Psoas muscle (tissue), 7 donors: ENCODE measurements at regions not wholly inside any gene's neighbourhood (a gene's known extent, or its start where the extent isn't known, plus 50 kb on each side); places are given as distances from the start of the nearest gene placed in this dataset.

Source experiments
- ATAC-seq, 4 donors: fragments of 200-7000 bp; cut with Tn5 transposase; one replicate each; pipeline ENCODE4 v1.9.1; 2020; ENCODE audit warnings: moderate library complexity in 3 of 4, mild to moderate bottlenecking in 2 of 4
- DNase-seq, 2 donors: peaks; one replicate each; pipeline ENCODE4 v3.0.0-alpha.2; 2020
- H3K27ac ChIP-seq: fragments of 200-600 bp; one replicate; pipeline ENCODE4 v1.8.0; 2022
- H3K27me3 ChIP-seq, 3 donors: fragments of 200-600 bp in 1 of 3; one replicate each; pipeline versions ENCODE4 v1.6.1 to v1.8.0; 2013 to 2022; ENCODE audit warnings: low read length in 2 of 3, mild to moderate bottlenecking in 2 of 3, moderate library complexity in 1 of 3; ENCODE audit not compliant: insufficient read depth in 3 of 3
- H3K36me3 ChIP-seq, 2 donors: fragments of 200-600 bp in 1 of 2; one replicate each; pipeline versions ENCODE4 v1.6.1 to v1.8.0; 2013 to 2022; ENCODE audit warnings: low read depth in 1 of 2, mild to moderate bottlenecking in 1 of 2, moderate library complexity in 1 of 2; ENCODE audit not compliant: insufficient read depth in 1 of 2
- H3K4me1 ChIP-seq: fragments of 200-600 bp; one replicate; pipeline ENCODE4 v1.8.0; 2022
- H3K4me3 ChIP-seq: fragments of 200-600 bp; one replicate; pipeline ENCODE4 v1.8.0; 2022; ENCODE audit warnings: mild to moderate bottlenecking
- H3K9me3 ChIP-seq: fragments of 200-600 bp; one replicate; pipeline ENCODE4 v1.8.0; 2022
- WGBS, 3 donors: extraction: QIAGEN DNeasy Blood & Tissue Kit; methylation state at CpG; one replicate each; pipeline versions ENCODE4 v1.1.6 to v1.1.7; 2013; 5-methylcytosine and 5-hydroxymethylcytosine counted together
- intact Hi-C, 2 donors: fragments of 100-400 bp; cut with DNase I; formaldehyde crosslinking; loops; one replicate each; pipeline versions ENCODE4 v1.11.0 to v1.14.2; 2022
- TF ChIP-seq, protein P1 (sequence below): fragments of 200-600 bp; IDR thresholded peaks from one replicate; pipeline ENCODE4 v1.8.0; 2022; ENCODE audit warnings: antibody characterized with exemption
- donor health status: healthy with polysubstance abuse.
- donor health status: DM: no; HTN: no; CAD: no; lungs with moderate emphysema.
- donor health status: Bipolar disorder and iron deficiency.
- donor health status: healthy.
- donor health status: DM: yes; HTN: yes; CAD: no.
- donor health status: DM: no; HTN: no; CAD: no.
- donor health status: DM: yes; HTN: yes; CAD: no.

DNA sequence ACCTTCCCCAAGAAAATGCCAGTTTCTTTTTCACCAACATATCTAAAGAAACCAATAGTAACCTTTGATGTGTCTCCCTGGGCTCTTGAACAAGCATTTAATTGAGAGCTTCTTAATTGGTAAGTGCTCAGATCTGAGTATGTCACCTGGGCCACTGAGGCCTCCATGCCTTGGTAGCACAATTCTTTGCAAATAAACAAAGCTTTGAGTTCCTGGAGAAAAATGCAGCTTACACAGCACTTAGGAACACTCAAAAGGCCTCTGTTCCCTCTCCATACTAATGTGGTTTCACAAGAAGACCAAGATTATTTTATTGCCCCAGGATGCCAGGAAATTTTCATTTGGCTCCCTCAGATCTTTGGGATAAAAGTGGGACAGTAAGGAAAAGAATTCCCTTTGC lies 217.6 kb upstream of the CEP162 start:
- intact Hi-C loops: no loop called here
- H3K36me3 ChIP-seq: no peaks in the 10 kb centered on the region
- TF ChIP-seq, protein P1, sequence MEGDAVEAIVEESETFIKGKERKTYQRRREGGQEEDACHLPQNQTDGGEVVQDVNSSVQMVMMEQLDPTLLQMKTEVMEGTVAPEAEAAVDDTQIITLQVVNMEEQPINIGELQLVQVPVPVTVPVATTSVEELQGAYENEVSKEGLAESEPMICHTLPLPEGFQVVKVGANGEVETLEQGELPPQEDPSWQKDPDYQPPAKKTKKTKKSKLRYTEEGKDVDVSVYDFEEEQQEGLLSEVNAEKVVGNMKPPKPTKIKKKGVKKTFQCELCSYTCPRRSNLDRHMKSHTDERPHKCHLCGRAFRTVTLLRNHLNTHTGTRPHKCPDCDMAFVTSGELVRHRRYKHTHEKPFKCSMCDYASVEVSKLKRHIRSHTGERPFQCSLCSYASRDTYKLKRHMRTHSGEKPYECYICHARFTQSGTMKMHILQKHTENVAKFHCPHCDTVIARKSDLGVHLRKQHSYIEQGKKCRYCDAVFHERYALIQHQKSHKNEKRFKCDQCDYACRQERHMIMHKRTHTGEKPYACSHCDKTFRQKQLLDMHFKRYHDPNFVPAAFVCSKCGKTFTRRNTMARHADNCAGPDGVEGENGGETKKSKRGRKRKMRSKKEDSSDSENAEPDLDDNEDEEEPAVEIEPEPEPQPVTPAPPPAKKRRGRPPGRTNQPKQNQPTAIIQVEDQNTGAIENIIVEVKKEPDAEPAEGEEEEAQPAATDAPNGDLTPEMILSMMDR: no peak

DNA sequence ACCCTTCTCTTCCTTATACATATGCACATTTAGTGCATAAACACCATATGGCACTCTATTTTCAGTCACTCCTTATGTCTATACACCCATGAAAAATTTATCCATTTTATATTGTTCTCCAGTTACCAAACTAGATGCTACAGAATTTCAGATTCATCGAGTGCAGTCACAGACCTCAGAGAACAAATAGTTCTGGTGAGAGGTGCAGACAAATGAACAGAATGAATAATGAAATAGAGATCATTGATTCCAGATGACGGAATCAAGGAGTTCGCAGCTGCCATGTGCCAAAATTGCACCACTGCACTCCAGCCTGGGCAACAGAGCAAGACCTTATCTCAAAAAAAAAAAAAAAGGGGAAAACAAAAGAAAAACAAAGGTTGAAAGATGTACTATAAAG lies 214.8 kb upstream of the CEP162 start:
- intact Hi-C loops: no loop called here
- no peak overlapping the region for H3K4me3 ChIP-seq
- TF ChIP-seq, protein P1: no peak
- H3K27ac ChIP-seq: no peak overlapping the region
- H3K36me3 ChIP-seq: no peaks in the 10 kb centered on the region
- WGBS, 3 donors: 47 to 61% (median 58%) methylated on average over 3 of the region's 3 CpGs
- ATAC-seq: no peak
- DNase-seq: no peak
- no peaks in the 10 kb centered on the region for H3K27me3 ChIP-seq
- H3K4me1 ChIP-seq: no peaks in the 10 kb centered on the region
- H3K9me3 ChIP-seq: no peaks in the 10 kb centered on the region

More for the DNA sequence above, 217.6 kb upstream of the CEP162 start:
- H3K9me3 ChIP-seq: no peaks in the 10 kb centered on the region
- DNase-seq: no peak
- H3K27me3 ChIP-seq: peaks cover 0 to 2% (median 0%) of the 10 kb centered on the region in 3 donors
- H3K4me3 ChIP-seq: no peak overlapping the region
- no peak overlapping the region for H3K27ac ChIP-seq
- ATAC-seq: no peak
- no peaks in the 10 kb centered on the region for H3K4me1 ChIP-seq

DNA sequence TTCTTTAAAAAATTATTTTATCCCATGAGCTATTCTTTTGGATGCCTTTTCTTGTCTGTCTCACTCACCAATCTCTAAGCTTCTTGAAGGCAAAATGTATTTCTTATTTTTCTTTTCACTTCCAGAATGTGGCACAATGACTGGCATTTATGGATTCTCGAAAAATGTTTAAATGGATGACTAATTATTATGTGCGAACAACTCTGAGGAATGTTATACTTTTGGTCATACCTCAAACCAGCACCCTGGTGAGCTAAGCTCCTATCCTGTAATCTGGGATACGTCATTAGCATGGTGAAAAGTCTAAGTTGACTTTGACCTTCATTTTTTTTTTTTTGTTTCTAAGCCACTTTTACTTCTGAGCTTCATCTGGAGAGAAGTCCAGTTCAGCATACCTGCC lies 214.0 kb upstream of the CEP162 start:
- H3K4me3 ChIP-seq: no peak overlapping the region
- WGBS, 3 donors: 74 to 85% (median 77%) methylated on average over 3 of the region's 3 CpGs
- TF ChIP-seq, protein P1: no peak
- DNase-seq (no peak), ATAC-seq (no peak)
- H3K36me3 ChIP-seq: no peaks in the 10 kb centered on the region
- H3K27ac ChIP-seq: no peak overlapping the region
- no peaks in the 10 kb centered on the region for H3K27me3 ChIP-seq
- intact Hi-C loops: no loop called here
- H3K9me3 ChIP-seq: no peaks in the 10 kb centered on the region
- H3K4me1 ChIP-seq: no peaks in the 10 kb centered on the region

DNA sequence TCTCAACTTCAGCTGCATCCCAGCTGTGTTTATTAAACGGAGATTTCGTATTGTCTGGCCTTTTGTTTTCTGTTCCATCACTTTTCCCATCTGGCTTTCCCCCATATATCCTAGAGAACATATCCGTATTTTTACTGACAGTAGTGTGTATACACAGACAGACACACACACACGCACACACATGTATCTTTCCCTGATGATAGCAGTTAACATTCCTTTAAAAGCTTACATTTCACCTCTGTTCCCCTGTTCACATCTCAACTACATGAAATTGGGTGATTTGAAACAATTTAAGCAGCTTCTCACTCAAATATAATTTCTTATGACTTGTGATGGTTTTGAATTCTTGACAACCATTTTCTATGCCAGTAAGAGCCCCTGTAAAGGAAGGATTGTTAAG lies 207.1 kb upstream of the CEP162 start:
- Histone ChIP-seq H3K27me3 (no peaks in the 10 kb centered on the region), H3K36me3 (no peaks in the 10 kb centered on the region), H3K4me1 (no peaks in the 10 kb centered on the region), H3K27ac (no peak overlapping the region), H3K4me3 (no peak overlapping the region), H3K9me3 (no peaks in the 10 kb centered on the region)
- intact Hi-C loops: no loop called here
- DNase-seq (no peak), ATAC-seq (no peak)
- TF ChIP-seq, protein P1: no peak
- 76 to 78% (median 77%) methylated on average over 4 of the region's 4 CpGs for WGBS, 3 donors

DNA sequence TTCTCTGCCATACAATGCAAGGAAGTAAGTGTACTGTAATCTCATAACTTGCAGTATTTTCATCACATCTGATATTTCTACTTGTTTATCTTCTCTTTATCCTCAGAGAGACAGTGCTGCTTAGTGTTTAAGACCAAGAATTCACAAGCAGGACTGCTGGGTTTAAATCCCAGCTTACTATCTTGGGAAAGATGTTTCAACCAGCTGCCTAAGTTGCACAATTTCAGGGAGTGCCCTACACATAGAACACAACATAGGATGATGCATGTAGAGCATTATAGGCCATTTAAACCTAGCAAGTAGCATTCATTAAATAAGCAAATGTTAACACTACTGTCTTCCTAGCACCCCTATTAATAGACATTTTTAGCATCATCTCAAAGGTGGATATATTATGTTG lies 205.2 kb upstream of the CEP162 start:
- ATAC-seq (no peak), DNase-seq (no peak)
- no peak overlapping the region for H3K4me3 ChIP-seq
- H3K27me3 ChIP-seq: no peaks in the 10 kb centered on the region
- TF ChIP-seq, protein P1: no peak
- H3K27ac ChIP-seq: no peak overlapping the region
- no peaks in the 10 kb centered on the region for H3K36me3 ChIP-seq
- H3K4me1 ChIP-seq: no peaks in the 10 kb centered on the region
- intact Hi-C loops: no loop called here
- no peaks in the 10 kb centered on the region for H3K9me3 ChIP-seq
